LHCN-M2 (cell line): ENCODE measurements at regions not wholly inside any gene's neighbourhood (a gene's known extent, or its start where the extent isn't known, plus 50 kb on each side); places are given as distances from the start of the nearest gene placed in this dataset.

Experiments used
- DNase-seq: peaks from one replicate; pipeline ENCODE4 v3.0.0-alpha.2; 2012; ENCODE audit warnings: low read depth

GRCh38 chr20:11379257-11380011, 538.3 kb upstream of the BTBD3 start:
- DNase-seq: no peak

DNA sequence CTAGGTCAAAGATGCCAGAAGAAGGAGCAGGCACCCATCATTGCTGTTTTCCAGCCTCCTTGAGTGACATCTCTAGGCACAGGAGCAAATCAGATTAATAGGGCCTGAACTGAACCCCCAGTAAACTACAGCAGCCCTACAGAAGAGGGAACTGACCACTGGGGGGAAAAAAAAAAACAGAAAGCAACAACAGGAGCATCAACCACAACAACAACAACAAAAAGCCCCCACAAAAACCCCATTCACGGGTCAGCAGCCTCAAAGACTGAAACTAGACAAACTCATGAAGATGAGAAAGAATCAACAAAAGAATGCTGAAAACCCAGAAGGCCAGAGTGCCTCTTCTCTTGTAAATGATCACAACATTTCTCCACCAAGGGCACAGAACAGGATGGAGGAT, 537.4 kb upstream of the BTBD3 start:
- DNase-seq: no peak

- DNase-seq: peak; percentile 88
Measured at GRCh38 chr20:11387189-11387754, 530.4 kb upstream of the BTBD3 start.

DNA sequence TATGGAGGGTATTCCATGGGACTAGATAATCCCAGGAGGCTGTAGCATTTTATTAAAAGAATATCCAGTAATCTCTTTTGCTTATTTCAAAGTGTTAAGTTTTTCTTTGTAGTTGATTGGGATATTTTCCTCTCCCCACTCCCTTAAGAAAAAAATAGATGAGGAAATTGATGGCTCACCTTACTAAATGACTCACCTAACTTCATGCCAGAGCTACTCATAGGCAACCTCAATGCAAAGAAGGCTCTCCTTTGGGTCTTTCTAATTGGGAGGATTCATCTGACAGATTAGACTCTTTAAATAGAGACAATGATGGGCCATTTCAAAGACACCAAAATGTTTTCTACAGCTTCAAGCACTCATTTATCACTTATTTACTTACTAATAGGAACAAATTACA, 528.5 kb upstream of the BTBD3 start:
- no peak for DNase-seq

GRCh38 chr20:11391591-11391990, 526.1 kb upstream of the BTBD3 start:
- DNase-seq: no peak

DNA sequence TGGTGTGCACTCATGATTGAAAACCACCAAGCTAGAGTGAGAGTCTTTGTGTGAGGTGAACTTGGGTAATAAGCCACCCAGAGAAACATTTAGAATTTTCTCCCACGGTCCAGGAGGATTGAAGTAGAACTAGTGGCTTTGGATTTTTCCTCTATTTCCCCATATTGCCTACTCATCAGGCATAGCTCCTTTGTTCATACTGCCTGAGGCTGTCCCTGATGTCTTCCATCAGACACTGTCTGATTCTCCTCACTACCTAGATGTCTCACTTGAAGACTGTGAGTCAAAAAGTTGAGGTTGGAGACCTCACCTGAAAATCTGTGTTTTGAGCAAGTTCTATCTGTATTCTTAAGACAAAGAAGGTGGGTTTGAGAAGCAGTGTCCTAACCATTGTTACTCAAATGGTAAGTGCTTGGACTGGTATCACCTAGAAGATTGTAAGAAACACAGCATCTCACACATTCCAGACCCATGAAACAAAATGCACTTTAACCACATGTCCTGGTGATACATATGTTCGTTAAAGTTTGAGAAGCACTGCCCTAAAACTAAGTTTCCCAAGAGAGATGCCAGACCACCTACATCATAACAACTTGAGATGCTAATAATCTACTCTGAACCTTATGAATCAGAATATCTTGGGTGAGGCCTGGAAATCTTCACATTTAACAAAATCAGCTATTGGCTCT, 523.4 kb upstream of the BTBD3 start:
- DNase-seq: peak; percentile 77

GRCh38 chr20:11395581-11395980, 522.1 kb upstream of the BTBD3 start:
- DNase-seq: no peak

DNA sequence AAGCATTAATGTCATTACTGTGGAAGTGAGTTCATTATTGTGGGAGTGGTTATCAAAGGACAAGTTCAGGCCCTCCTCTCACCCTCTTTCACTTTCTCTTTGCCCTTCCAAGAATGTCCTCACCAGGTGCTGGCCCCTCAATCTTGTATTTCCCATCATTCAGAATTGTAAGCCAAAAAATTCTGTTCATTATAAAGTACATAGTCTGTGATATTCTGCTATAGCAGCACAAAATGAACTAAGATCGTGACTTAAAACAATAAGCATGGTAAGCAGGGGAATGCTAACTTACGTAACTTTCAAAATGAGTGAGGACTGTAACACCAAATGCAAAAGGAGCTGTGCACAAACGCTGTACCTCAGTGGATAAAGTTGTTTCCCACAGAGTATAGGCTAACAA, 515.7 kb upstream of the BTBD3 start:
- peak; percentile 6 for DNase-seq

DNA sequence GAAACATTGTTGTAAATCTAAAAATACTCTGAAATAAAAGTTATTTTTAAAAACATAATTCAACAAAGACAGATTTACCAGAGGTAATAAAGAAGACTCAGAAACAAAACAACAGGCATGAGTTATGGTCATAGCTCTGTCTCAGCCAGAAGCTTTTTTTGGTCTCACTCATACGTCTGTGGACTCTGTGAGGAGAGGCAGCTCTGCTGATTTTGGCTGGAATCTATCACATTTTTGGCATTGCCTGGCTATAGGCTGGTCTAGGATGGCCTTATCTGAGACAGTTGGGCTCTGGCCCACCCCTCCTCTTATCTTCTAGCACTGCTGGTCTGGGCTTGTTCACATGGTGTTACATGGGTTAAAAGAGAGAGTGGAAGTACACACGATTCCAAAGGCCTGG, 514.0 kb upstream of the BTBD3 start:
- DNase-seq: no peak

GRCh38 chr20:11406877-11407276, 510.8 kb upstream of the BTBD3 start:
- DNase-seq: no peak

- no peak for DNase-seq
Measured at GRCh38 chr20:11409561-11409960, 508.1 kb upstream of the BTBD3 start.

DNA sequence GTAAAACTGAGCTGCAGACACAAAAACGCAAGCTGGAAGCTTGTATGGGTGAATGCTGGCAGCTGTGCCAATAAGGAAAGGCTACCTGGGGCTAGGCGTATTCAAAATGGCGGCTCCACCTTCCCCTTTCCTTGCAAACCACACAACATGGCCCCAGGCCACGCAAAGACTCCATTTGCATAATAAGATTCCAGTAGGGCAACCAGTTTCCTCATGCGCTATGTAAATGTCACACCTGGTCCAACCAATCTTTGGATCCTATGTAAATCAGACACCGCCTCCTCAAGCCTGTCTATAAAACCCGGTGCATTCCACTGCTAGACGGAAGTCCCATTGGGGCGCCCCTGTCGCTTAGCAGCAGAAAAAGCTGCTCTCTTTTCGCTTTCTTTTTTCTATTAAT, 505.9 kb upstream of the BTBD3 start:
- DNase-seq: no peak

DNA sequence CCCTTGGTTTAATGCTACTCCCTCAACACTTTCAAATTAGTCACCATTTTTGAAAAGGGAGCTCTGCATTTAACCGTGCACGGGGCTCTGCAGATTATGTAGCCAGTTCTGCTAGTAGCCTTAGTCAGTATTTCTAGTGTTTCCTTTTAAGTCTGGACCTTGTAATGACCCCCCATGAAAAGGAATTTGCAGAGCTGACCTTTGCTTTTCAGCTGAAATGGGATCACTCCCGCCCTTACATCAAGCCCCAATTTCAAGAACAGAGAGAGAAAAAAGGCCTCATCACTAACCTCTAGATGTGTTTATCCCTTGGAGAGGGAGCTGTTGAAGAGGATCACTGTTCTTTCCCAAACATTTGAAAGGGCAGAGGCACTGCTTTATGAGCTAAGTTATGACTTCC, 490.7 kb upstream of the BTBD3 start:
- DNase-seq: no peak

DNA sequence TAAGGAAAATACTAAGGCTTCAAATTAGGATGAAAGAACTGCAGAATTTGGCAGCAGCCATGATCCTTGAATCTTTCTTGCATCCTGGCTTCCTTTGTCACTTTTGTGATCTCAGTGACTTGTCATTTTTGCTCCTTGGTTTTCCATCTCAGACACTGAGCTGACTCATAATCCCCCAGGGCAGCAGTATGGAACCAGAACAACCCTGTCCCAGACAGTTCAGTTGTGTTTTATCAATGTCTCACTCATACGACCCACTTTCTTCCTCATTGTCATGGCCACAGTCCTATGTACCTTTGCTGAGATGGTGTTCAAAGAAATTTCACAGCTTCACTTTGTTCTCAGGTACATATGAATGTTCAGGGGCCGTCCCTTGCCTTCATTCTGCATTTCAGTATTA, 488.5 kb upstream of the BTBD3 start:
- DNase-seq: no peak

DNA sequence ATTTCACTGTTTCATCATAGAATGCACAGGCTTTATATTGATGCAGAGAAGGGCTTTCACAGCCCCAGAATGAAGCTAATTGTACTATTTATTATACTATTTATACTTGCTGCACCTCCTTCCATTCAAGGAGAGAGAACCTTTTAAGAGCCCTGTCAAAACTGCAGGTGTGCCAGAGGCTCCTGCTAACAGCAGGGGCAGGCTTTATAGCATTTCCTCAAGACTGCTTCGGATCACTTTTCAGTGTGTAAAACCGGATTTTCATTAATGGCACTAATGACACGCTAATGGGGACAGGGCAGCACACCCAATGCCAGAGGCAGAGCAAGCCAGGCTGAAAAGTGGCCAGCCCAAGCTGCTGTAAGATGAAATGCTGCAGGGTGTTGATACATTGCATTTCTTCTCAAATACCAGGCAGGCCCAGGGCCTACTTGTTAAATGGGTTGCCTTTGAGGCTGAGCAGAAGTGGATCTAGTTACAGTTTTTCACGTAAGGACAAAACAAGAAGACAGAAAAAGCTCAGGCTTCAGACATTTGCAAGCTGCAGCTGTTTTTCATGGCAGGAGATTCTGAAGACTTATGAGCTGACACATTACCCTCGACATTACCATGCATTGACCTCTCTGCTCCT, 487.7 kb upstream of the BTBD3 start:
- DNase-seq: peak; percentile 34

DNA sequence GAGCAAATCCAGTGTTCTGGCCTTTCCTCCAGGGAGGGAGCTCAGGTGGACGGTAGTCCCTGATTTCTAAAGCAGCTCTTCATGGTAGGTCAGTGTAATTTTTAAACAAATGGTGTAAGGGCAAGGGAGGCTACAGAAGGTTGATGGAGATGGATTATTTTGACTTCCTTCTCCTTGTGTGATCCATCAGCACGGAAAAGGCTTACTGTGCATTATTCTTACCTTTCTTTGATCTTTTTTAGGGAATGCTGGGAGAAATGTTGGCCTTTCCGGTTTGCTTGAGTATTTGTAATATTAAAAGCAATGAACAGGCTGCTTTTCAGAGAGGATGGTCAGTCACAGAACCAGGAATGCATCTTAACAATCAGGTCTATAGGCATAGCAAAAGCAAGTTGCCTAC, 487.0 kb upstream of the BTBD3 start:
- no peak for DNase-seq

DNA sequence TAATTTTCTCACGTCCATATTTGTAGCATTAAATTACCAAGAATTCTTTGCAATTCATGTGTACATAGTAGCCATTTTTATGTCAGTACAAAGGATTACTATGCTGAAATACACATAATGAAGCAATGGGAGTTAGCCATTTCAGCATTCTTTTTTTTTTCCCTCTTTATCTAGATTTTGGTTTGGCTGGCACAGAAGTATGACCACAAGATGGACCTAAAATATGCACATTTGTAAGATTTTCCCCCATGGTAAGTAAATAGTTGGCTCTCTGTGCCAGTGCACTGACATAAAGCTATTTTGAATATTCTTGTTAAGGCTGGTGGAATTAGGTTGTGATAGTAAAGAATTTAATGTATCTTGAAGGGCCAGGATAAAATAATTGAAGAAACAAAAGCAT, 486.1 kb upstream of the BTBD3 start:
- peak; percentile 25 for DNase-seq

- DNase-seq: peak; percentile 70
Measured at GRCh38 chr20:11432407-11432806, 485.3 kb upstream of the BTBD3 start.

DNA sequence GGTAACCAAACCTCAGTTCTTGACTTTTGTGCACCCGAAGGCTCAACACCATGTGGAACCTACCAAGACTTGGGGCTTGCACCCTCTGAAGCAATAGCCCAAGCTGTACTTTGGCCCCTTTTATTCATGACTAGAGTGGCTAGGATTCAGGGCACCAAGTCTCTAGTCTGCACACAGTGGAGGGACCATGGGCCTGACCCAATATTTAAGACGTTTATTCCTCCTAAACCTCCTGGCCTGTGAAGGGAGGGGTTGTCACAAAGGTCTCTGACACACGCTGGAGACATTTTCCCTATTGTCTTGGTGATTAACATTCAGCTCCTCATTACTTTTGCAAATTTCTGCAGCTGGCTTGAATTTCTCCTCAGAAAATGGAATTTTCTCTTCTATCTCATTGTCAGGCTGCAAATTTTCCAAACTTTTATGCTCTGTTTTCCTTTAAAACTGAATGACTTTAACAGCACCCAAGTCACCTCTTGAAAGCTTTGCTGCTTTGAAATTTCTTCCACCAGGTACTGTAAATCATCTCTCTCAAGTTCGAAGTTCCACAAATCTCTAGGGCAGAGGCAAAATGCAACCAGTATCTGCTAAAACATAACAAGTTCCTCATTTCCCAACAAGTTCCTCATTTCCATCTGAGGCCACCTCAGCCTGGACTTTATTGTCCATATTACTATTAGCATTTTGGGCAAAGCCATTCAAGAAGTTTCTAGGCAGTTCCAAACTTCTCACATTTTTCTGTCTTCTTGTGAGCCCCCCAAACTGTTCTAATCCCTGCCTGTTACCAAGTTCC, 481.4 kb upstream of the BTBD3 start:
- DNase-seq: no peak

DNA sequence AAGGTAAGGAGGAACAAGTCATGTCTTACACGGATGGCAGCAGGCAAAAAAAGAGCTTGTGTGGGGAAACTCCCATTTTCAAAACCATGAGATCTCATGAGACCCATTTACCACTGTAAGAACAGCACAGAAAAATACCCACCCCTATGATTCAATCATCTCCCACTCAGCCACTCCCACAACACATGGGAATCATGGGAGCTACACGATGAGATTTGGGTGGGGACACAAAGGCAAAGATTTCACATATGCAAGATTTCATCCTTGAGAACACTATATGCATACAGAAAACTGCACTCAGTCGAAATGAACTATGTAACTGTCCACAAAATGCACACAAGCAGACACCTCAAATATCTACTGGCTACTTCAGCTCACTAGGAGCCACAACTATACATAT, 480.6 kb upstream of the BTBD3 start:
- no peak for DNase-seq

DNA sequence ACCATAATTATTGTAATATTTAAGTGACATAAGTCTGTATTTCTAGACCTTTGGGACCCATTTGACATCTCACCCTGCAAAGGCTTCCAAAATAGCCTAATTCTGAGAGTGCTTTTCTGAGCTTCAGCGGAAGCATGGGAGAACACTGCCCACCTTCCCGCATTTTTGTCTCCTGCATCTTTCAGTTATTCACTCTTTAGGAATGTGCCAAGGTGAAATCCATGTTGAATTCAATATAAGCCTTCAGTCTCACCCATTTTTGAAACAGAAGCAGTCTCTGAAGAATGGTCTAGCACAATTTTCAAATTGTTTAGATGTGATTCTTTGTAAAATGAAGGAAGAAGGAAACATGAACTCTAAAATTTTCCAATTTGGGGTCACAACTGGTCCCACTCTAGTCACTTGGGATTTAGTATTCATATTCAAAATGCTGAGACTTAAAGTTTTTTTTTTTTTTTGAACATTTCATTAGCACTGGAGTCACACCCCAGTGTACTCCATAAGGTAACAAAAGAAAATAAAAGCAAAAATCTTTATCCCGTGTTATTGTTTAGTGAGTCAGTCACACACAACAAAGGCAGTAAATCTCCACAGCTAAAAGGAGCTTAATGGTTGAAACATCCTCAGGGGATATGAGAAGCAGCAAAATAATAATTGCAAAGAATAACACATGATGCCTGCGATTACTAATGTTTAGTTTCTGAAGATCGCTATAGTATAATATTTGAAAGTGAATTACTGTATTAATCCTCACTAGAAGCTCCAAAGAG, 479.9 kb upstream of the BTBD3 start:
- no peak for DNase-seq
